ENCODE measurements at regions not wholly inside any gene's neighbourhood (a gene's known extent, or its start where the extent isn't known, plus 50 kb on each side); places are given as distances from the start of the nearest gene placed in this dataset.

GRCh38 chrX:63470506-63470905 is 119.4 kb upstream of the SPIN4 start:
- TF ChIP-seq CTCF (IDR thresholded peaks at IDR 0.05; ENCODE audit: borderline replicate concordance, insufficient read depth, low read depth, low read length): no peak
- no peak overlapping the region for H3K4me3 ChIP-seq (ENCODE audit: low read depth, low read length)

GRCh38 chrX:63466690-63467089 is 115.6 kb upstream of the SPIN4 start:
- no peak for TF ChIP-seq CTCF (IDR thresholded peaks at IDR 0.05; ENCODE audit: borderline replicate concordance, insufficient read depth, low read depth, low read length)
- no peak overlapping the region for H3K4me3 ChIP-seq (ENCODE audit: low read depth, low read length)

- H3K4me3 ChIP-seq (ENCODE audit: low read depth, low read length): no peak overlapping the region
- no peak for TF ChIP-seq CTCF (IDR thresholded peaks at IDR 0.05; ENCODE audit: borderline replicate concordance, insufficient read depth, low read depth, low read length)
These were observed 107.8 kb upstream of the SPIN4 start for GRCh38 chrX:63458981-63459380.

- H3K4me3 ChIP-seq (ENCODE audit: low read depth, low read length): no peak overlapping the region
- no peak for TF ChIP-seq CTCF (IDR thresholded peaks at IDR 0.05; ENCODE audit: borderline replicate concordance, insufficient read depth, low read depth, low read length)
These were observed 102.4 kb upstream of the SPIN4 start for GRCh38 chrX:63453571-63453970.

- no peak overlapping the region for H3K4me3 ChIP-seq (ENCODE audit: low read depth, low read length)
- TF ChIP-seq CTCF (IDR thresholded peaks at IDR 0.05; ENCODE audit: borderline replicate concordance, insufficient read depth, low read depth, low read length): no peak
These were observed 90.6 kb upstream of the SPIN4 start for GRCh38 chrX:63441717-63442116.

- TF ChIP-seq CTCF (IDR thresholded peaks at IDR 0.05; ENCODE audit: borderline replicate concordance, insufficient read depth, low read depth, low read length): no peak
- H3K4me3 ChIP-seq (ENCODE audit: low read depth, low read length): no peak overlapping the region
These were observed 88.4 kb upstream of the SPIN4 start for GRCh38 chrX:63439580-63439979.

- H3K4me3 ChIP-seq (ENCODE audit: low read depth, low read length): no peak overlapping the region
- no peak for TF ChIP-seq CTCF (IDR thresholded peaks at IDR 0.05; ENCODE audit: borderline replicate concordance, insufficient read depth, low read depth, low read length)
These were observed 85.7 kb upstream of the SPIN4 start for GRCh38 chrX:63436865-63437264.

Data from GM12875 (cell line).